ENCODE measurements at regions not wholly inside any gene's neighbourhood (a gene's known extent, or its start where the extent isn't known, plus 50 kb on each side); places are given as distances from the start of the nearest gene placed in this dataset.

- TF ChIP-seq, protein P1, sequence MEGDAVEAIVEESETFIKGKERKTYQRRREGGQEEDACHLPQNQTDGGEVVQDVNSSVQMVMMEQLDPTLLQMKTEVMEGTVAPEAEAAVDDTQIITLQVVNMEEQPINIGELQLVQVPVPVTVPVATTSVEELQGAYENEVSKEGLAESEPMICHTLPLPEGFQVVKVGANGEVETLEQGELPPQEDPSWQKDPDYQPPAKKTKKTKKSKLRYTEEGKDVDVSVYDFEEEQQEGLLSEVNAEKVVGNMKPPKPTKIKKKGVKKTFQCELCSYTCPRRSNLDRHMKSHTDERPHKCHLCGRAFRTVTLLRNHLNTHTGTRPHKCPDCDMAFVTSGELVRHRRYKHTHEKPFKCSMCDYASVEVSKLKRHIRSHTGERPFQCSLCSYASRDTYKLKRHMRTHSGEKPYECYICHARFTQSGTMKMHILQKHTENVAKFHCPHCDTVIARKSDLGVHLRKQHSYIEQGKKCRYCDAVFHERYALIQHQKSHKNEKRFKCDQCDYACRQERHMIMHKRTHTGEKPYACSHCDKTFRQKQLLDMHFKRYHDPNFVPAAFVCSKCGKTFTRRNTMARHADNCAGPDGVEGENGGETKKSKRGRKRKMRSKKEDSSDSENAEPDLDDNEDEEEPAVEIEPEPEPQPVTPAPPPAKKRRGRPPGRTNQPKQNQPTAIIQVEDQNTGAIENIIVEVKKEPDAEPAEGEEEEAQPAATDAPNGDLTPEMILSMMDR (IDR thresholded peaks at IDR 0.05) = no peak
- no peak for TF ChIP-seq POLR2A (IDR thresholded peaks at IDR 0.05)
These were observed 435.2 kb upstream of the AUTS2 start for GRCh38 chr7:69162931-69163670.
